Inflammatory macrophage treated with lipopolysaccharide for 1 hour (primary cell): ENCODE measurements at regions not wholly inside any gene's neighbourhood (a gene's known extent, or its start where the extent isn't known, plus 50 kb on each side); places are given as distances from the start of the nearest gene placed in this dataset.
A peak's percentile ranks its signal among the peaks of the same experiment; 100 is the strongest.

Experiments used
- DNase-seq, 2 donors: peaks; one replicate each; pipeline ENCODE4 v3.0.0-alpha.2; 2020 to 2022

DNA sequence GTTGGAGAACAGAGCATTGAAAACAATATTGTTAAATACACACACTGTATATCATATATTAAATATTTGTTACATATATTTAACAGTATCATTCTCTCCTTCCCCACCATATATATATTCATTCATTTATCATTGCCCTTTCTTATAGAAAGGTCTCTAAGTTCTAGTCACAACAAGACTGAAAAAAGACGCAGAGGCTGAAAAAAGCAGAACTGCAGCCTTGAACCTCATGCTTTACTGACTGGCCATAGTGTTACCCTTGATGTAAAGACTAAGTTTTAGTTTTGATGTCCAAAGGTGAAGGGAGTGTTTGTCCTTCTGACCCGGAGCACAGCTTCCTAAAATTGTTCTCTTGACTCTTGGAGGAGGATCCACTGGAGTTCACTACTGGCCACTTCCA lies 247.9 kb downstream of the PTEN start:
- DNase-seq, result no peak

DNA sequence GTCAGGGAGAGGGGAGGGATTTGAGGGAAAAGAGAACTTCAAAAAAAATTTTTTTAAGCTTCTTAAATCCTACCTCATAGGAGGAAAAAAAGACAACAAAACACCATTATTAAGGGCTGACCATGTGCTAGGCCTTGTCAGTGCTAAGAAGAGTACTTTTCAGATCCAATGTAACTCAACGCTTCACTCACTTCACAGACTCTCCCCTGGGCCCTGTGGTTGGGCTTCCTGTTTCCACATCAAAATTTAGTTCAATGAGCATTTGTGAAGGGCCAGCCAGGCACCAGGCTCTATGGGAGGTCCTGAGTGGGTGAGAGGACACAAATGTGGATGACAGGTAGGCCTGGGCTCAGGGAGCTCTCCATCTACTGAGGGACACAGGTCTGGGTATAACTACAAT lies 249.8 kb downstream of the PTEN start:
- no peak for DNase-seq

GRCh38 chr10:88113657-88114272 lies 250.3 kb downstream of the PTEN start:
- DNase-seq, result no peak

DNA sequence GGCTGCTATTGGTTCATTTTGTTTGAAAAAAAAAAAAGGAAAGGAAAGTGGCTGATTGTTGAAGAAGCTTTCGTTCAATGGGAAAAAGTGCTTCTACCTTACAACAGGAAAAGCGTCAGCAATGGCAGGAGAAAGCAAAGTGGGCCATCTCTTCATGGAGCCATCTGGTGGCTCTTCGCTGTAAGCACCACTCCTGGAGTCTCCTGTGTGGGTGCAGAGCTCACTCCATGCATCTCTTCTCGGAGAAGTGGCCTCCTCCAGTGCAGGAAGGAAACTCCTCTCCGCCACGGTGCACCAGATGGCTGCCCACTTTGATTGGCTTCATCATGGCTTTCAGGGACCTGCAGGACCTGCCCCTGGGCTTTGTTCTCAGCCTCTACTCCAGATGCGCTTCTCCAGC lies 250.9 kb downstream of the PTEN start:
- peak; percentile 64 to 65 for DNase-seq

DNA sequence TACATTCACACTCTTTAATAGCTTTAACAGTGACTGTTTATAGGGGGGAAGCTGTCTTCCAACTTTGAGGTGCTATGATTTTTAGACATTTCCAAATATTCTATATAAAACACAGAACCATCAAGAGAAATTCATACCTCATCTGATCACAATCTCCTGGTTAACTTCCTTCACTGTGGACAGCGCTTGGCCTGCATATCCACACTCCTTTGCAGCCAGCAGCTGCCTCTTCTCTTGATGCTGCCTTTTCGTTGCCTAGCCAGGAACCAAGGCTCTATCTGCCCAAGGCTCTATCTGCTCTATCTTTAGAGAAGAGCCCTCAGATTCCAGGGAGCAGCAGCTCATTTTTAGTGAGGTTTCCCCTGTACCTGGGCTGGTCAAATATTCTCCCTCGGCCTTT lies 252.0 kb downstream of the PTEN start:
- no peak for DNase-seq

DNA sequence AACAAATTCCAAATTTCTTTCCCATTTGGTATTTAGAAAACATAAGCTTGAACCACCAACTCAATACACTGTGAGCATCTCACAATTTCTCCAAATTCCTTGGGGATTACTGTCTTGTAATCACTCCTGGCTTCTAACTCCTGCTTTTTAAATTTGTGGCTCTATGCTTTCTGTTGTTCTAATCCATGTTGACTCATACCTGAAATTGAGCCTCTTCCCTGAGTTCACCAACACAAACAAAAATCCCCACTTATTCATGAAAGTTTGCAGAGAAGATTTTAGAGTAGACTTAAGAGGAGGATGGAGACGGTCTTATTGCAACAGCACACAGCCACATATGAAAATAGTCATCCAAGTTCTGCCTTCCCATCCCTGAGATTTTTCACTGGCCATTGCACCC lies 252.5 kb downstream of the PTEN start:
- no peak for DNase-seq

DNA sequence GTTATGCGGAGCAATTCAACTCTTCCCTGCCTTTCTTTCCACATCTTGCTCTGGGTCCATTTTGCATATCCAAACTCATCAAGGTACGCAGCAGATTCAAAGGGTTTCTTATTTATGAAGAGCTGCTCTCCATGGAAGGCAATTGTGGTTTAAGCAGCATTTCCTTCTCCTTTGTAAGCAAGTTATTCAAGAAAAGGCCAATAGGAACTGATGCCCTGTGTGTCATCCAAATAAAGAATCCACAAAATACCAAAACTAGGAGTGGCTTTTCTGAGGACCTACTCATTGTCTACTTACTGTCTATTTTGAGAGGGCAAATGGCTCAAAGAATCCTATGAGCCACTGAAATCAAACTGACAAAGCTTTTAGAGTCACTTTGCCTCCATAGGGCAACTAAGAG lies 253.1 kb downstream of the PTEN start:
- DNase-seq, result peak in 1 of 2 donors; percentile 42

DNA sequence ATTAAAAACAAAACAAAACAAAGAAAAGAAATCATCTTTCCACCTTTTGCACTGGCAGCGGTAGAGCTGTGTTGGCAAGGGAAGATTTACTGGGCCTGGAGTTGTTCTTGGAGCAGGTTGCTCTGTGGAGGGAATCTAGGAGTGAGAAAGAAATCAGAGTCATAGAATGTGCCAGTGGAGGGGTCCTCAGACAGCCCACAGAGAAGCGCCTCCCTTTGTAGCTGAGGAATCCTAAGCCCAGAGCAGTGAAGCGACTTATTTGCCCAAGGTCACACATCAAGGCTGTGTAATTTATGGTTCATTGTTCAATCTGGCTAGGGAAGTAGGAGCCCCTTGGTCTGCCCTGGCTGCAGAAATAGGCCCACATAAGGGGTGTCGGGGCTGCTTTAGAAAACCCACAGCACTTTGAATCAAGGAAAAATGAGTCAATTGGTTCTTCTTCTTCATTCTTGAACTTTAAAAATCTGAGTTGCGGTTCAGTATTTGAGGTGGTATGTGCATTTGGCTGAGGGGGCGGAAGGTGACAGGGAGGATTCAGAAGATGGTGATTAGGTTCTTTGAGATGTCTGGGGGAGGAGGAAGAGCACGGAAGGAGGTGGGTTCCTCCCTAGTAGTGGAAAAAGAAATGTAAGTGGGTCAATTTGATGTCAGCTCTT lies 253.7 kb downstream of the PTEN start:
- DNase-seq, result no peak

DNA sequence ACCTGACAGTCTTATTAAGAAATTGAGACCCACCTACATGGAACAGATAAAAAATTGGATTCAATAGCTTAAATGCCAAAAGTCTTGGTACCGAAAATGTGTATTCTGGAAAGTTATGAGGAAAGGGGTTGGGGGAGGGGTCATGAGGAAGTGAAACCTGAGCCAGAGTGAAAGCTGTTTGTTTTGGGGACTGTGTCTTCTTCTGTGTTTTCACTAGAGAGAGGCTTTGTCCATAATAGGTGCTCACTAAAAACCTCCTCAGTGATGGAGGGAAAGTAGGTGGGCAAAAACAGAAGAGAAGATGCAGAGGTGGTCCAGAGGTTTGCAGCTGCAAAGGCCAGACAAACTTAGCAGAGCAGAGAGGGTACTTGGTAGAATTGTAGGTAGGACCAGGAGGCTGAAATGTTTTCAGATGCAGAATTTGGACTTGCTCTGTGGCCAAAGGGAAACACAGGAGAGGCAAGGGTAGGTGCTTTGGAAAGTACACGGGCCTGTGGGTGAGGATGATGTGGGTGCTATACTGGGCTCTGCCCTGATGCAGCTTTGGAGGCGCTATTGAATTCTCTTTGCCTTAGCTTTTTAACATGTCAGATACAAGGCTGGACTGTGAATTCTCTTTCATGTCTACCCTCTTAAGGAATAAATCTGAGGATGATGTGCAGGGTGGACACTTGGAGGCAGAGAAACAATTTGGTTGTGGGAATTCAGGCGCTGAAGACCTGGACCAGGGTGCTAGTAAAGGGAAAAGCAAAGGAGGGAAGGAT lies 254.6 kb downstream of the PTEN start:
- peak; percentile 44 to 66 for DNase-seq

DNA sequence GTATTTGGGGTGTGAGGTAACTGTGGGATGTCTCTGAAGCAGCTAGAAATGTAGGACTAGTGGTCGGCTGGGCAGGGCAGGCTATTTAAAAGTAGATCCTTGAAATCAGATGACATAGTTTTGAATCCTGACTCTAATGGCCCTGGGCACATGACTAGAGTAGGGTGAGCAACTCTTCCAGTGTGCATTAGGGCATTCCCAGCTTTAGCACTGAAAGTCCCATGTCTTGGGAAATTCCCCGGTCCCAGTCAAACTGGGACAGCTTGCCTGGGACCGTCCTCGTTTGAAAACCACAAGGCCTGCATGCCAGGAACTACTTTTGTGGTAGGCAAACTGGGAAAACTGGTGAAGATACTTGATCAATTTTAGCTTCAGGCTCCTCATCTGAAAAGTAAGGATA lies 255.3 kb downstream of the PTEN start:
- peak; percentile 56 to 91 for DNase-seq

DNA sequence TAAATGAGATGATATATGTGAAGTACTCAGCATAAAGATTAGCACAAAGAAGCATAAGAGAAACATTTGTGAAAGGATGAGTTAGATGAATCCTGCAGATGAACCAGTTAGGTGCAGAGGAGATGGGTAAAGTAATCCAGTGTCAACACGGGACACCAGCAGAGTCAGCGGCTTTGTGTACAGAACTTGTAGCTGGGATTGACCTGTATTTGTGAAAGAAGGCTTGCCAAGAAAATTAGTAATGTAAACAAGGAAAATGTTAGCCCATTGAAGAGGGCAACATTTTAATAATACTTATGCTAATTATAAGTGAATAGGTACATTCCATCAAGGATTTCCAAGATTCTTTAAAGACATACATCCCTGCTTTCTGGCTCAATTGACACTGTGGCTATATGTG lies 255.7 kb downstream of the PTEN start:
- DNase-seq, result no peak

- no peak for DNase-seq
Measured at GRCh38 chr10:88120075-88120474, 256.6 kb downstream of the PTEN start.

GRCh38 chr10:88120599-88121333 lies 257.3 kb downstream of the PTEN start:
- DNase-seq, result peak in 1 of 2 donors; percentile 49

DNA sequence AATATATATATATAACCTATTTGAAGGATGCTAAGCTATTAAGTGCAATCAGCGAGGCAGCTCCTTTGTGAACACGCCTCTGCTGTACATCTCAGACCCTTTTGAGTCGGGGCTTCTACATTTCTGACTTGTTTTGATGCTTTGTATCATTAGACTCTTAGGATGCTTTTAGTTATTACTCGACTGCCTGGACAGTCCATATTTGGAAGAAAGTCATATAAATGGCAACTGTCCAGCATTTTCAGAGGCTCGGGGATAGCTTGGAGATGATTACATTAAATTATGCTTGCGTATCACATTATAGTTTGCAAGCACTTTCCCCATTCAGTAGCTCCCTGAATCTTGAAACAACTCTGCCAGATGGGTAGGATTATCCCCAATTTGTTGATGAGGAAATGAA lies 257.9 kb downstream of the PTEN start:
- DNase-seq, result no peak

- DNase-seq, result no peak
Measured at GRCh38 chr10:88122145-88122544, 258.7 kb downstream of the PTEN start.

DNA sequence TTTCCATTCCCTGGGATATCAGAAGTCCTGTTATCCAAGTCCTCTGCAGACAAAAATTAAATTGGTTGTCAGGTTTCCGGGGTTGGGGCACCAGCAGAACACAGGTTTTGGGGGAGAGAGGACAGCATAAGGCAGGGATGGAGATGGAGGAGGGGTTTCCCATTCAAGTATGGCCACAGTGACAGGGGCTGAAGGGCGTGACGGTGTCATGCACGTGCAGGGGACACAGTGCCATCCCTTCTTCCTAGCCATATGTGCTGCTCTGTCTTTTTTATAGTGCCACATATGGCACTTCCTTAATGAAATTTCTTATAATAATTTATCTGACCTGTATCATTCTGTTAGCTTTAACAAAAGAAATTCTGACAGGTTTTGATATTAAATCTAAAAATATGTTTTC lies 259.2 kb downstream of the PTEN start:
- no peak for DNase-seq

- no peak for DNase-seq
Measured at GRCh38 chr10:88125766-88126165, 262.3 kb downstream of the PTEN start.

- no peak for DNase-seq
Measured at GRCh38 chr10:88126699-88127098, 263.3 kb downstream of the PTEN start.

GRCh38 chr10:88127269-88127668 lies 263.8 kb downstream of the PTEN start:
- DNase-seq, result peak; percentile 50 to 59

DNA sequence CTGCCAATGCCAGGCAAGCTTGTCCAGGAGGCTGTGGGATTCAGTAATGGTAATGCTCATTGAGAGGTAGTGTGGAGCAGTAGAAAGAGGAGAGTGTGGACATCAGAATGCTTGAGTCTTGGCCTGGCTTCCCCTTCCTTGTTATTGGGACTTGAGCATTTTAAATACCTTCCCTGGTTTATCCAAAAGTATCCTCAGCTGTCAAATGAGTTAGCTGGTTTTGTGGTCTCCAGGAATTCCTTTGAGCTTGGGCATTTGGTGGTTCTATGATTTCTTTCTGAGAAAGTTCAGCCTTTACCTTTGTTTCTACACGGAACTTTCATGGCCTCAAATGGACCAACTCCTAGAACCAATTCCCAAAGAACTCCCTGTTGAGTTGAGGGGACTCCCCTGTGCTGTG lies 264.3 kb downstream of the PTEN start:
- no peak for DNase-seq

DNA sequence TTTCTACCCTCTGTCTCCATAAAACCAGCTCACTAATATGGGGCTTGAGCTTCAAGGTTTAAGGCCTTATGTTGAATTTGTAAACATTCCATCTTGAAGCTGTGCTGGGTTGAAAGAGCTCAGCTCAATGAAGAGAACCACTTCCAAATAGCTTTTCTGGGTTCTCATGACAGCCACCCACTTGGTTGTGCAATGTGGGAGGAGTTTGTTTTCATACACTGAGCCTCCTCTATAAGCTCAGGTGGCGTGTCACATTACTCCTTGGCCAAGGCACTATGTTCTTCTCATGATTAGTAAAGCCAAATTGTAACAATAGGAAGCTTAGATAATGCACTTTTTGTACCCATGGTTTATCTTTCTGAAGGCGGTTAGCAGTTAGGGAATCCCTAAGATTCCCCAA lies 265.6 kb downstream of the PTEN start:
- peak; percentile 47 to 67 for DNase-seq

DNA sequence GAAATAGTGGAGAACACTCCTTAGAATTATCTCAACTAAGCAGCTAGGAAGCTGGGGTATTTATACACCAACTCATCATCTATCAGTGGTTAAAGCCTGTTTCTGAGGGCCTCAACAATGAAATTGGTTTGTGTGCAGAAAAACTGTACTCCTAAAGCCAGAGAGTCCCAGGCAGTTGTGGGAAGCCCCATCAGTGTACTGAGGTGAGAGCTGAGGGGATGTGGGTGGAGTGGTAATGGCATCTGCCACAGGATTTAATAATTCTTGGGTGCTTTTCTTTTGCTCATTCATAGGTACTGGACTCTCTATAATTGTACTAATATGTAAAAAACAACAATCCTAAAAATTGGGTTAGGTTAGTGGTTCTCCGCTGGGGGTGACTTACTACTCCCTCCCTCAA lies 267.5 kb downstream of the PTEN start:
- DNase-seq, result no peak

DNA sequence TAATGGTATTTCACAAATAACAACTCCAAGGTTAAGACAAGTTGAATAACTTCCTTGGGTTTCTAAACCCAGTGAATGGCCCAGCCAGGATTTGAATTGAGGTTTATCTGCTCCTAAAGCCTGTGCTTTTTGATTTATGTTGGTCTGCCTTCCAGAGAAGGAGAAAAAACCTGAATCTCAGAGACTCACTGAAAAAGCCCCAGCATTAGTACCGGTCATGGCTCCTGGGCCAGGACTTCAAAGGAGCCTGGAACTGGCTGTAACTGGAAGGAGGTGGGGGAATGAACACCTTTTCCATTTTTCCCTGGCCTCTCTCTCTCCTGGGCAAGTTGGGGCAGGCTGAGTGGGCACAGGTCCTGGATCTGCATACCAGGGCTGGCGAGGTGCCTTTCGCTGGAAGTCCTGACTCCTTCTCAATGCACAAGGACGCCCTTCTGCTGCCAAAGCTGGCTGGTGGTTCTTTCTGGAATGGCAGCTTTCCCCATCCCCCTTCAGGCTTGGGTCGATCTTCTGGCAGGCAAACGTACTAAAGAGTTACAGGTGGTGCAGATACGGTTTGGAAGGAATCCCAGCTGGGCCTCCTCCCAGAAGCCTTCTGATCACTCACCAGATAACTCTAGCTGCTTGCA lies 268.2 kb downstream of the PTEN start:
- DNase-seq, result no peak
